HEK293 (cell line): ENCODE measurements at regions not wholly inside any gene's neighbourhood (a gene's known extent, or its start where the extent isn't known, plus 50 kb on each side); places are given as distances from the start of the nearest gene placed in this dataset.

Source experiments
- CTCF ChIA-PET: fragments of 350-600 bp; formaldehyde crosslinking; extraction: SDS; loops from one replicate; lab custom pipeline; 2021; ENCODE audit warnings: antibody characterized with exemption; lab: Yijun Ruan, JAX
- POLR2A ChIA-PET: fragments of 300-600 bp; formaldehyde crosslinking; extraction: SDS; loops from one replicate; lab custom pipeline; 2020; ENCODE audit warnings: antibody characterized with exemption, inconsistent platforms; lab: Yijun Ruan, JAX
- H3K27ac ChIP-seq: fragments of 200-500 bp; sonication (Bioruptor generic); 2 replicates; pipeline ENCODE4 v1.5.1; 2014; ENCODE audit warnings: low read depth, low read length, control low read depth, inconsistent platforms; ENCODE audit errors: extremely low read depth
- H3K36me3 ChIP-seq, 2 experiments: fragments of 200-500 bp in 1 of 2; sonication (Bioruptor generic) in 1 of 2; 1 replicate in 1 of 2; 2 replicates in 1 of 2; pipeline ENCODE4 v1.5.1; 2014 to 2017; ENCODE audit warnings: inconsistent platforms in 2 of 2, low read length in 2 of 2; ENCODE audit not compliant: control insufficient read depth in 2 of 2, insufficient read depth in 1 of 2
- H3K4me1 ChIP-seq: fragments of 200-500 bp; sonication (Bioruptor generic); 2 replicates; pipeline ENCODE4 v1.5.1; 2014; ENCODE audit warnings: mild to moderate bottlenecking, low read length, inconsistent platforms; ENCODE audit not compliant: control insufficient read depth, insufficient read depth
- H3K4me3 ChIP-seq: 2 replicates; pipeline ENCODE4 v1.5.1; 2011; ENCODE audit warnings: low read depth, mild to moderate bottlenecking, control low read depth, low read length, moderate library complexity
- H3K9me3 ChIP-seq: fragments of 200-500 bp; sonication (Bioruptor generic); 2 replicates; pipeline ENCODE4 v1.5.1; 2014; ENCODE audit warnings: low read depth, low read length, inconsistent platforms; ENCODE audit not compliant: control insufficient read depth, insufficient read depth
- KLF1 ChIP-seq: fragments of 450-650 bp; formaldehyde crosslinking; IDR thresholded peaks from 2 replicates; pipeline ENCODE4 v1.5.1; 2016; ENCODE audit warnings: missing biosample characterization, missing genetic modification characterization
- KLF17 ChIP-seq: fragments of 450-650 bp; formaldehyde crosslinking; IDR thresholded peaks from 2 replicates; pipeline ENCODE4 v1.5.1; 2016; ENCODE audit warnings: missing biosample characterization, missing genetic modification characterization
- SETDB1 ChIP-seq: IDR thresholded peaks from one replicate; pipeline ENCODE4 v1.6.1; 2017; ENCODE audit warnings: mild to moderate bottlenecking, low read length, moderate library complexity, mixed read lengths; ENCODE audit not compliant: insufficient read length
- SP3 ChIP-seq: fragments of 450-650 bp; formaldehyde crosslinking; IDR thresholded peaks from 2 replicates; pipeline ENCODE4 v1.5.1; 2016; ENCODE audit warnings: missing biosample characterization, missing genetic modification characterization
- TSHZ1 ChIP-seq: fragments of 450-650 bp; formaldehyde crosslinking; IDR thresholded peaks from 2 replicates; pipeline ENCODE4 v1.5.1; 2016; ENCODE audit warnings: missing biosample characterization, missing genetic modification characterization, borderline replicate concordance
- YY1 ChIP-seq: fragments of 450-650 bp; formaldehyde crosslinking; IDR thresholded peaks from 2 replicates; pipeline ENCODE4 v1.5.1; 2018; ENCODE audit warnings: missing biosample characterization, missing genetic modification characterization
- ZBTB11 ChIP-seq: fragments of 450-650 bp; formaldehyde crosslinking; conservative IDR thresholded peaks from 2 replicates; pipeline ENCODE4 v1.5.1; 2016; ENCODE audit warnings: low read depth, missing biosample characterization, missing genetic modification characterization
- ZBTB49 ChIP-seq: fragments of 450-650 bp; formaldehyde crosslinking; IDR thresholded peaks from 2 replicates; pipeline ENCODE4 v1.5.1; 2016; ENCODE audit warnings: missing biosample characterization, missing genetic modification characterization, low read depth
- ZFP41 ChIP-seq: fragments of 450-650 bp; formaldehyde crosslinking; IDR thresholded peaks from 2 replicates; pipeline ENCODE4 v1.5.1; 2016; ENCODE audit warnings: missing biosample characterization, missing genetic modification characterization, borderline replicate concordance
- ZNF140 ChIP-seq: fragments of 450-650 bp; formaldehyde crosslinking; IDR thresholded peaks from 2 replicates; pipeline ENCODE4 v1.5.1; 2016; ENCODE audit warnings: missing biosample characterization, missing genetic modification characterization
- ZNF211 ChIP-seq: fragments of 450-650 bp; formaldehyde crosslinking; IDR thresholded peaks from 2 replicates; pipeline ENCODE4 v1.5.1; 2016; ENCODE audit warnings: low read depth, missing biosample characterization, missing genetic modification characterization
- ZNF26 ChIP-seq: fragments of 450-650 bp; formaldehyde crosslinking; IDR thresholded peaks from 2 replicates; pipeline ENCODE4 v1.5.1; 2016; ENCODE audit warnings: missing biosample characterization, missing genetic modification characterization
- ZNF596 ChIP-seq: fragments of 450-650 bp; IDR thresholded peaks from 2 replicates; pipeline ENCODE4 v1.5.0; 2018; ENCODE audit warnings: missing biosample characterization, mild to moderate bottlenecking, missing genetic modification characterization, moderate library complexity
- ZSCAN18 ChIP-seq: fragments of 450-650 bp; formaldehyde crosslinking; IDR thresholded peaks from 2 replicates; pipeline ENCODE4 v1.5.1; 2016; ENCODE audit warnings: missing biosample characterization, missing genetic modification characterization
- ZXDB ChIP-seq: fragments of 450-650 bp; formaldehyde crosslinking; IDR thresholded peaks from 2 replicates; pipeline ENCODE4 v1.5.1; 2016; ENCODE audit warnings: missing biosample characterization, missing genetic modification characterization

GRCh38 chr2:56960581-56960980 is 776.8 kb downstream of the CCDC85A start (continued):
- TF ChIP-seq ZBTB11: no peak
- no peak for TF ChIP-seq ZNF596
- TF ChIP-seq YY1: no peak

- H3K36me3 ChIP-seq: no peaks in the 10 kb centered on the region
- POLR2A ChIA-PET: no interaction called here
- CTCF ChIA-PET: no interaction called here
- no peaks in the 10 kb centered on the region for H3K9me3 ChIP-seq
- H3K27ac ChIP-seq: no peak overlapping the region
- no peak overlapping the region for H3K4me3 ChIP-seq
- no peaks in the 10 kb centered on the region for H3K4me1 ChIP-seq
- TF ChIP-seq SETDB1: no peak
- no peak for TF ChIP-seq KLF1 (tag by site-specific recombination)
- no peak for TF ChIP-seq ZBTB49 (tag by site-specific recombination)
- TF ChIP-seq KLF17 (tag by site-specific recombination): no peak
- TF ChIP-seq ZSCAN18 (tag by site-specific recombination): no peak
- TF ChIP-seq ZNF26 (tag by site-specific recombination): no peak
- TF ChIP-seq ZNF211 (tag by site-specific recombination): no peak
- TF ChIP-seq ZNF140 (tag by site-specific recombination): no peak
- no peak for TF ChIP-seq ZXDB (tag by site-specific recombination)
- no peak for TF ChIP-seq ZFP41 (tag by site-specific recombination)
- no peak for TF ChIP-seq TSHZ1
- TF ChIP-seq SP3 (tag by site-specific recombination): no peak
Measured at GRCh38 chr2:56962673-56963072, 778.9 kb downstream of the CCDC85A start.
